Activated CD4-positive, CD25-positive, alpha-beta regulatory T cell (primary cell): ENCODE measurements at regions not wholly inside any gene's neighbourhood (a gene's known extent, or its start where the extent isn't known, plus 50 kb on each side); places are given as distances from the start of the nearest gene placed in this dataset.
"Not testable (repeated sequence)": the region's sequence is repeated elsewhere in the genome, so short reads cannot be mapped to it uniquely, and the experiment has no call there.

Experiments
- DNase-seq, 4 experiments: peaks; one replicate each; lab custom pipeline; 2025; lab: John Stamatoyannopoulos, UW

DNA sequence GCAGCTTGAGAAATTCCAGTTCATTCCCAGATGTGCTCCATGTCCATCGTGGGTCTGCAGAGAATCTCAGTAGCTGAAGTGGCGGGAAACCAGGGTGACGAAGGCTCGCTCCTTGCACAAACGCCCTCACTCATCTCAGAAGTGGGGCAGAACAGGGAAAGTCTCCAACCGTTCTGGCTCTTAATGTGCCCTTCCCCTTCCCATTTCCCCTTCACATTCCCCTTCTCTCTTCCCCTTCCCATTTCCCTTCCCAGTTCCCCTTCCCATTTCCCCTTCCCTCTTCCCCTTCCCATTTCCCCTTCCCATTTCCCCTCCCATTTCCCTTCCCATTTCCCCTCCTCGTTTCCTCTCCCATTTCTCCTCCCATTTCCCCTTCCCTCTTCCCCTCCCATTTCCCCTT, 108.5 kb downstream of the OLFM1 start:
- DNase-seq = not testable (repeated sequence)

DNA sequence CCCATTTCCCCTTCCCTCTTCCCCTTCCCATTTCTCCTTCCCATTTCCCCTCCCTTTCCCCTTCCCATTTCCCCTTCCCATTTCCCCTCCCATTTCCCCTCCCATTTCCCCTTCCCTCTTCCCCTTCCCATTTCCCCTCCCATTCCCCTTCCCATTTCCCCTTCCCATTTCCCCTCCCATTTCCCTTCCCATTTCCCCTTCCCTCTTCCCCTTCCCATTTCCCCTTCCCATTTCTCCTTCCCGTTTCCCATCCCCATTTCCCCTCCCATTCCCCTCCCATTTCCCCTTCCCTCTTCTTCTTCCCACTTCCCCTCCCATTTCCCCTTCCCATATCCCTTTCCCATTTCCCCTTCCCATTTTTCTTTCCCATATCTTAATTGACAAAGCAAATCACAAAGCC, 109.0 kb downstream of the OLFM1 start:
- no peak for DNase-seq

DNA sequence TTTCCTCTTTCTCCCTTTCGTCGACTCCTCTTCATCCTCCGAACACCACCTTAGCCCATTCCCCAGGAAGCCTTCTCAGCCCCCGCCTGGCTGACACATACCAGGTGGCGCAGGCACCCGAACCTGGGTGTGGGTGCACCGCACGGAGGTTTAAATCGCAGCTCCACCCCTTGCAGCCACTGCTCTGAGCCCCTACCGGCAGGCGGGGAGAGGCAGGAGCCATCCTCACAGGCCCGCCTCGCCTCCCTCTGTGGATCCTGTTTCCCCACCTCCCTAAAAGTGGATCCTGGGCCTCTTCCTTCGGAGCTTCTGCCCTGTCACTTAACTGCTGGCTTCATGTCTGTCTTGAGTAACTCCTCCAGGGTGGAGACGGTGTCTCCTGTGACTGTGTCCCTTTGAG, 110.7 kb downstream of the OLFM1 start:
- no peak for DNase-seq

DNA sequence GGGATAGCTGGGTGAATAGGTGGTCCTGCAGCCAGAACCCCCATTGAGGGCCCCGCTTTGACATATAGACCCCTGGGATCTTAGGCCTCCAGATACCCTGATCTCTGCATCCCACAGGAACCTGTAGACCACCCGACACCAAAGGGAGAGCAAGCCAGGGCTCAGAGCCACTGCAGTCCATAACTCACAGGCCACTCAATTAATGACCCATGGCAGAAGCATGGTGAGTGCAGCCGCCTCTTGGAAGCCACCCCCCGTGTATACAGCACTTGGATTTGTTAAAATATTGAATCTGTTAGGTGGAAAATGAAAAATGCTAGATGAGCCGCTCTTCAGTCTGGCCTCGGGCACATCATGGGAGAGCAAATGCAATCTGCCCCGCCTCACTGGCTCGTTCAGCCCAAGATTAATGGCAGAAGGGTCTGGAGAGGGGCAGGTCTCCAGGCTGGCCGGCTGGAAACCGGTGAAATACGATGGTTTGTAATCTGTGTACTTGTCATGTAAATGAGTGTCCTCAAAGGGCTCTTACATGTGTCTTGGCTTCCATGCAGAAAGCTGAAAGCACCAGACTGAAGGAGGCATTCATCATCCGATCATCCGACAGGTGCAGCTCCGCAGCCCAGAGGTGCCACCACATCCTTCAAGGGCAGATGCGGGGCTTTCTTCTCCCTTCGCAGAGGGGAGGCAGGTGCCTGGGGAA, 111.3 kb downstream of the OLFM1 start:
- no peak for DNase-seq

DNA sequence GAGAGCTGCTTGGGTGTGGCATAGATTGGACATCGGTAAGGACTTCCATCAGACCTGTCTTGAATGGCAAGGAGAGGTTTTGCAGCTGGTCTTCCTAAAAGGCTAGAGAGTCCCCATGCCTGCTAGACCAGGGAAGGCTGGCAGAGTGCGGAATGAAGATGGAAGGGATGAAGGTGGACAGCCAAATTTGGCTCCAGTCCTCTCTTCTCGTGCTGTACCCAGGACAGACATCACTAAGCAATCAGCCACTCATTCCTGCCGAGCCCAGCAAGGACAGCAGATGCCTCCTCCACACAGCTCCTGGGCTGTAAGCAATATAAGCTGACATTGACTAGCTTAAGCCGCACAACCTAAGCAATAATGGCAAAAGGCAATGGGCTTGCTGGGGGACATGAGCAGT, 112.0 kb downstream of the OLFM1 start:
- no peak for DNase-seq

DNA sequence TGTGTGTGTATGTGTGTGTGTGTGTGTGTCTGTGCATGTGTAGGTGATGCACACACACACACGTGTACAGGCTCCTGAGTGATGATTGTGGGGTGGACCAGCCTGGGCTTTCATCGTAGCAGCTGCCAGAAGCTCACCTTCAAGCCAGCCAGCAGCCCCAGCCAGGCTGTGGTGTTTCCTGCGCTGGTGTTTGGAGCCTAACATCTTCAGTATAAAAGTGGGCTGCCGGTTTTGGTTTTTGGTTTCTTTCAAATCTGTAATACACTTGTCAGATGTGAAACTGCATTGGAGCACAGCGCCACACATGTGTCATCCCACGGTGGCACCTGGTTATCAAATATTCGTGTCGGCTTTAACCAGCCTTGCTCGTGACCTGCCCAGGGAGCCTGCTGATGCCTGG, 114.2 kb downstream of the OLFM1 start:
- DNase-seq = no peak

DNA sequence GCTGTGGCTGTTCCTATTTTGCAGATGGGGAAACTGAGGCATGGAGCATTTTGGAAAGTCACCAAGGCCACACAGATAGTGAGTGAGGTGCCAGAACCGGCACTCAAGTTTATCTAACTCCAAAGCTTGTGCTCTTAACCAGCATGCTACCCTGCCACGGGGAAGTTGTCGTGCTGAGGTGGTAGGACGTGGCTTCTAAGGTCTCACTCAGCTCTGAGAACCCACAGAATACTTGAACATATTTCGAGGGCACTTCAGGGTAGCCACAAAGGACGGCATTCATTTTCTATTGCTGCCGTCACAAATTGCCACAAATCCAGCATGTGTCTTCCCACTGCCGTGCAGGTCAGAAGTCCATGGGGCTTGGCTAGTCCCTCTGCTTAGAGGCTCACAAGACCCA, 116.7 kb downstream of the OLFM1 start:
- DNase-seq = no peak

DNA sequence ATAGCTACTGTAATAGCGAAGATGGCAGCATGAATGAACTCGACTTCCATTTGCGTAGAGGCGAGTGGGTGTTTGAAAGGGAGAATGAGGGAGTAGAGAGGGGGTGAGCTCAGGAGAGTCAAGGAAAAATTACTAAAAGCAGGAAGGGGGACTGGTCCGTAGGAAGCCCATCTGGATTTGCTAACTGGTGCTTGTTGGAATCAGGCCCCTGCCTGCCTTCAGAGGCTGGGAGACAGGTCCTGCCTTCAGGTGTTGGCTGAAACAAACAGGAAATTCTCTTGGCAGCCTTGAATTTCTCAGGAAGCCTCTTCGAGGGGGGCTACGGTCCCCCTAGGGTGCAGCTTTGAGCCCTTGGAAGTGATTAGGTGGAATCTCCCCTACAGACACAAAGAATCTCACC, 121.7 kb downstream of the OLFM1 start:
- DNase-seq = no peak

DNA sequence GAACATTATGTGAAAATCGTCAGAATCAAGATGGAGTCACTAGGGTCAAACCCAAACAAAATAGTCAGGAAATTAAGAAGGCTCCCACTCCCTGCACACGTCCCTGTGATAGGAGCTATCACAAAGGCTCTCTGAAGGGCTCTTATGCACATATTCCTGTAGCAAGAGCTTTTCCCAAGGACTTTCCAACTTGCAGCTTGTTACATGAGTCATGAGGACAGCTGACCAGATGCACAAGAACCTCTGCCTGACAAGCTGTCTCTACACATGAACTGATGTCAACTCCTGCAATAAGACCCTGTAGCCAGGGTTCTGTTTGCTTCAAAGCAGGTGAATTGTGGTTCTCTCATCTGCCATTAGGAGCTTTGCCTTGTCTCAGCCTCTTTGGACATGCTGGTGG, 122.4 kb downstream of the OLFM1 start:
- DNase-seq = no peak

DNA sequence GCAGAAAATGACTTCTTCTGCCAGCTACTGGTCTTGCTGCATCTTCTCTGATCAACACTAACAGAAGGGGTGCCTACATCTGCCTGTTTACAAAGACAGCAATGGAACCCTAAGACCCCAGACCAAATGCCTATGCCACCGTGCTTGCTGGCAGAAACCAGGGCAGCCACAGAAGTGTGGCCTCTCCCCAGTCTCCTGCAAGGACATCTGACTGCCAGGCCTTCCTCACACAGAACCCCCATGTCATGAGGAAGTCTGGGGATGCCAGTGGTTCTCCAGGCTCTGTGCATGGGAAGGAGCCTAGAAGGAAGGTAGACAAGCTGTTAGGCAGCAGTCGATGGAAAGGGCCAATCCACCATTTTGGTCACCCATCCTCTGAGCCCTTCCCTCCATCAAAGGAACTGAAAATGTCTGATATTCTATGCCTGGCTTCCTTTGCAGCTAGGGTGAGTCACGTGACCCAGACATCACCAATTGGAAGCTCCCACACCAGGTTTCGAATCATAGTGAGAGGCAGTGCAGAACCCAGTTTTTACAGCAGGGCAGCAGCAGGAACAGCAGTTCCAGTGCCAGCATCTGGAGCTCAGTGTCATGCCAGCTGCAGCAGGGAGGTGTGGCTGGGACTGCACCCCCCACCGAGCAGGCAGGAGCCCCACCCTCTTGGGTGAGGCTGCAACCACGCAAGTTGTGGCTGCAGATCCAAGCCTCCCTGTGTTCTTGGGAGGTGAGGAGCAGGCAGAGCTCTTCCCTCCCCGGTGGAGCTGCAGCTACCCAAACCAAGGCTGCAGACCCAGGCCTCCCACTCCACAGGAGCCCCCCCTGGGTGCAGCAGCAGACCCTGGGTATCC, 123.4 kb downstream of the OLFM1 start:
- no peak for DNase-seq

DNA sequence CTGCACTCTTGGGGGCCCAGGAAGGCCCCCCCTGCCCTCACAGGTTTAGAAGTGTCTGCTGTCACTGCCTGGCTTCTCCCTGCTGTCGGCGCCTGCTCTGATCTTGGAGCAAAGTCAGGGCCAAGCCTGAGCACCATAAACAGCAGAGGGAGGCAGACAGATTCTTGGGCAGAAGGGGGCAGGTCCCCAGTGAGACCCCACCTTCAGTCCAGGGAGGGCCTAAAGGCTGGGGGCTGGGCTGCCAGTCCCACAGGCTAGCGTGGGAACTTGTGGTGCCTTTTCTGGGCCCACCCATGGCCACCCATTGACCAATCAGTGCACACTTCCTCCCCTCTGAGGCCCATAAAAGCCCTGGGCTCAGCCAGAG, 124.0 kb downstream of the OLFM1 start:
- DNase-seq = no peak

DNA sequence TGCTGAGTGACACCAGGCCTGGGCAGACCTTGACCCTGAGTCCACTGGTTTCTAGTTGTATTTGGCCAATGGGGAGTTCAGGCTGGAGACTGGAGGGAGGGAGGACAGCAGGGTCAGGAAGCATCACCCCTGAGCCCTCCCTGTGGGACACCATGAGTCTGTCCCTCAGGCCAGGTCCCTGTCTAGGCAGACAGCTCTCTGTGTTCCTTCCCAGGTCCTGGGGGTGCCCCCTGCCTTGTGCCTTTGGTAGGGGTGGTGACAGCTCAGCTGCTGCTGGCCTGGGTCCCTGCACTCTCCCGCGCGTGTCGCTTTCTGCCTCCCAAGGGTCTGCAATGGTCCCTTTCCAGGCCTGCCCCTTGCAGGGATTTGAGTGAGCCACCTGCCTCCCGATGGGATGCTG, 125.5 kb downstream of the OLFM1 start:
- DNase-seq = no peak

DNA sequence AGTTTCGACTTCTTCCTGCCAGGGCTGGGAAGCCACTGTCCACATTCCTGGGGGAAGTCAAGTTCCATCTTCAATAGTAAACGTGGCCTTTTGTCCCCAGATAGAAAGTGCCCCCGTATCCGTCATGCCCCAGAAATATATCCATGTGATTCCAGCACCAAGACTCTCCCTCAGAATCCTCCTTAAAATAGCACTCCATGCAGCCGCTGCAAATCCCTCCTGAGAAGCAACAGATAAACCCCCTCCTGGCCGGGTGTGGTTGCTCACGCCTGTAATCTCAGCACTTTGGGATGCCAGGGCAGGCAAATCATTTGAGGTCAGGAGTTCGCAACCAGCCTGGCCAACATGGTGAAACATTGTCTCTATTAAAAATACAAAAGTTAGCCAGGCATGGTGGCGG, 126.1 kb downstream of the OLFM1 start:
- DNase-seq = no peak

DNA sequence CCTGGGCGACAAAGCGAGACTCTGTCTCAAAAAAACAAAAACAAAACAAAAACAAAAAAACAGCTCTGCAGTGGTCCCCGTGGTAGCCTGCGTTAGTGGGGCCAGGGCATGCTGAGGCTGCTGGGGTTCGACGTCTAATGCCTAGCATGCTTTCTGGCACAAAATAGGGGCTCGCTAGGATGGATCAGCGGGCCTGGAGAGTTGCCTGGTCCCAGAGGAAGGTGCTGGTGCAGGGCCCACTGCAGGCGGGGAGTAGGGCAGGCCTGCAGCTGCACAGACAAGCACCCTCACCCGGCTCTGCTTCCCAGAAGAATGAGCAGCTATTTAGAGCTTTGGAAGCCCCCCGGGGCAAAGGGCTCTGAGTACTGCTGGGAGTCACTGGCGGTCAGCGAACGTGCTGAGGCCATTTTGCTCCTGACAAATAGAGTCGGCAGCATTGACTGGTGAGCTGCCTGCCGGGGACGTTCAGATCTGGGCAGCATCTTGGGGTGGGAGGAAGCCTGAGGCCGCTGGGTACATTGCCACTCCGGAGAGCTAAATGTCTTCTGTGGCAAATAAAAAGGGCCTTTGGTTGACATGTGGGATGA, 126.7 kb downstream of the OLFM1 start:
- no peak for DNase-seq

DNA sequence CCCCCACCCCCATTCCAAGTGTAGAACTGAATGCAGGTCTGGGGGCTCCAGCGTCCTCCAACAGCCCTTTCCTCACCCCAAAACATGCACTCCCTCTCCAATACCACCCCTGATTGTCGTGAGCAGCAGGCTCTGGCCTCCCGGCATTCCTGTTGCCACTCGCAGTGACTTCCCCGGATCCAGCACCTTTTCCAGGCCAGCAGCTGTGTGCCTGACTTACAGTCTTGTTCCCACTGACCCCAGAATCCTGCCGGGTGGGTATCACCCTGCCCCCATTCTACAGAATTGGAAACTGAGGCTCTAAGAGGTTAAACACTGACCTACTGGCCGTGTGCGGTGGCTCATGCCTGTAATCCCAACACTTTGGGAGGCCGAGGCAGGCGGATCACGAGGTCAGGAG, 127.2 kb downstream of the OLFM1 start:
- no peak for DNase-seq

DNA sequence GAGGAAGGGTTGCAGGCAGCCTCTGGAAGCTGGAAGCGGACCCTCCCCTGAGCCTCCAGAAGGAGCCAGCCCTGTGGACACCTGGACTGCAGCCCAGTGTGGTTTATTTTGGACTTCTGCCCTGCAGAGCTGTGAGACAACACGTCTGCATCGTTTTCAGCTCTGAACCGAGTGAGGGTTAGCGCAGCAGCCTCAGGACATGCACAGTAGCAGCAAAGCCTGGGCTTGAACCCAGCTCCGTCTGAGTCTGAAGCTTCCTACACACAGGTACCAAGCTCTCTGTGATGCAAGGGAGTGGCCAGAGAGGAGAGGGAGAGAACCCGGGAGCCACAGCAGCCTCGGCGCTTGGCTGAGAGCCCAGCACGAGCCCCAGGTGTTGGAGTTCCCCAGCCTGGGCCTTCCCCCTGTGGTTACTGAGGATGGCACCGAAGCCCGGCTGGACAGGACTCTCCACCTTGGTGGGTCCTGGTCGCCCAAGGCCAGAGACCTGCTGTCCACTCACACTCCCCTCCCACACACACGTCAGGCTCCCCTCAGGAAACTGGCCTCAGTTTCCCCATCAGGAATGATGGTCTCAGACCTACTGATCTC, 128.2 kb downstream of the OLFM1 start:
- DNase-seq = no peak

DNA sequence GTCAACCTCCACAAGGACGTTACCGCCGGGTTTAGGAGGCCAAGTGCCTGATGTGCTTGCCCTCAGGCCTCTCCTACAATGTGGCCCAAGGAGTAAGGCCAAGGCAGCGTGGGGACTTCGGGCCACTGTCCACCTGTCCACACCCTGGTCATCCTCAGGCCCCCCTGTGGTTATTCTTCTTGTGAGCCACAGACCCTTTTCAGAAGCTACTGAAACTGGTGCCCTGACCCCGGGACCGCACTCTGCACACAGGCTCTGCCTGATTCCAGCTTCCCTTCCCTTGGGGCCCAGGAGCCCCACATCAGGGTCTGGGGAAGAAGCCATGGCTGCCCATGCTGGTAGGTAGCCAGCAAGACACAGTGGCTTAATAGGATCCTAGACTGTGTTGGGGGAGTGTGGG, 128.8 kb downstream of the OLFM1 start:
- DNase-seq = no peak

DNA sequence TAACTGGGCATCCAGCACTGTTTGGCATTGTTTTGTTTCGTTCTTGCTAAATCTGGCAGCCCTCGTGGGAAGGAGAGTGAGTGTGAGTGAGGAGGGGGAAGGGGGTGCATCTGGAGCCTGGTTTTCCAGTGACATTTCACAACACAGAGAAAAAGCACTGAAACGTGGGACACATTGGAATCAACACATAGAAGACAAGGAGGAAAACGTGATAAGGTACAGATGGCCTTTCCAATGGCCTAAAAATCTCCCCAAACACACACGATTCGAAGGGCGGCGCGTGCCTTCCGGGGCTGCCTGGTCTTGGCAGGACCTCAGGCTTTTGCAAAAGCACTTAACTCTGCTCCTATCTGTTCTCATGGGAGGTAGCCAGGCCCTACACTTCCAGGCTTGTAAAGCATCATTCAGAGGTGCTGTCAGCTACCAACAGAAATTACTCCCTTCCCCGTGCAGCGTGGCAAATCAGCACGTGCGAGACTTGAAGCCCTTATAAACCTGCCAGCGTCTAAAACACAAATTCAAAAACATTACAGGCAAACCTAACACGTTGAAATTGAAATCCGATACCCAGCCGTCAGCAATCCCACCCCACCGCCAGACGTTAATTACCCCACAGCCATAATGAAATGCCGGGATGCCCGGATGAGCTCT, 129.4 kb downstream of the OLFM1 start:
- no peak for DNase-seq

DNA sequence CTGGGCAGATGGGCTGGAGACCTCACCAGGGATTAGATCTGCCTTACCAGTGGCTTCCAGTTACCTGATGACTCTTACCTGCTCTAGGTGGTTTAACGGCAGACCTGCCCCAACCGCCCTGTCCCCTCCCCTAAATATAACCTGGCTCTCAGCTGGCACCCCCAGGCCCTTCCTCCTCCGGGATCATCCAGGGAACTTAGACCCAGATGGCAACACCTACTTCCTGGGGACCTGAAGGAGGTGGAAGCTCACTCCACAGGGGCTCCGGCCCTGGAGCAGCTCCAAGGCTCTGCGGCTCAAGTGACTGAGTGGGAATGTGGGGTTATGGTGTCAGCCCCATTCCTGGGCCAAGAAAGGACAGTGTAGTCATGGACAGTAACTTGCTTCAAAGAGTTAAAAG, 130.4 kb downstream of the OLFM1 start:
- no peak for DNase-seq

DNA sequence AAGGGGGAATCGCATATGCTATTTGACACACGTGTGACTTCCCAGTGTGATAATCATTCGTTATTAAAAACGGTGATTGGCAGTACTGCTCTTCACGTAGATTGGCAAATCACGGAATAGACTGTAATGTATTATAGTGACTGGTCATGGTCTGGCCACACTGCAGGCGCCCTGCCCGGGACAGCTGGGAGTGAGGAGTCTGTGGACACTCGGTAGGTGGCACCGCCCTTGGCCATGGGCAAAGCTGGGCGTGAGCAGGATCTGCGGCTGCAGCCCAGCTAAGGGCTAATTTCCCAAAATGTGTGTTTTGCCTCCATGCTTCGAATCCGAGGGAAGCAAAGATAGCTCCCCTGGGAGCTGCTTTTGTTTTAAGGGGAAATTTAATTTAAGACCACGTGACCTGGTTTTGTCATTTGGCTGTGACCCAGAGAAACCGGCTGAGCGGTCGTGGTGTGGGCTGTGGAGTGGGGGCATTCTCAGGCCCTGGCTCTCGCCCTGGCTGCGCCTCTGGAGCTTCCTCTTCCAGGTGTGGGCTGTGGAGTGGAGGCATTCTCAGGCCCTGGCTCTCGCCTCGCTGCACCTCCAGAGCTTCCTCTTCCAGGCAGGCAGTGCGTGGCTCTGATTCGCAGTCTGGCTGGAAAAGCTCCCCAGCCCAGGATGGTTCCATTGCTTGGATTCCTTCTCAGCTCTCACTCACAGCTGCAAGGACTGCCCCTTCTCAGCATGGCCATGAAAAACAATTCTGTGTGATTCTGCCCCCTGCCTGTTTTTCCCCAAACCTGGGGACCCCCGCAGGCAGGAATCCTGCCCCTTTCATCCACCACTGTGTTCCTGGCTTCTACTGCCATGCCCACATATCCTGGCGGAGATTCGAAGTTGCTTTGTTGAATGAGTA, 131.1 kb downstream of the OLFM1 start:
- no peak for DNase-seq
